Activated CD8-positive, alpha-beta memory T cell treated with anti-CD3 and anti-CD28 coated beads for 36 hours (primary cell): ENCODE measurements at regions not wholly inside any gene's neighbourhood (a gene's known extent, or its start where the extent isn't known, plus 50 kb on each side); places are given as distances from the start of the nearest gene placed in this dataset.
"Not testable (repeated sequence)": the region's sequence is repeated elsewhere in the genome, so short reads cannot be mapped to it uniquely, and the experiment has no call there.

ENCODE experiments used
- CTCF ChIA-PET: fragments of 350-600 bp; sonication (Branson Sonifier 250); formaldehyde crosslinking; loops from one replicate; lab custom pipeline; 2021; ENCODE audit warnings: antibody characterized with exemption; lab: Charles Lee
- POLR2A ChIA-PET: fragments of 350-600 bp; sonication (Branson Sonifier 250); formaldehyde crosslinking; loops from one replicate; lab custom pipeline; 2021; ENCODE audit warnings: antibody characterized with exemption; lab: Charles Lee

DNA sequence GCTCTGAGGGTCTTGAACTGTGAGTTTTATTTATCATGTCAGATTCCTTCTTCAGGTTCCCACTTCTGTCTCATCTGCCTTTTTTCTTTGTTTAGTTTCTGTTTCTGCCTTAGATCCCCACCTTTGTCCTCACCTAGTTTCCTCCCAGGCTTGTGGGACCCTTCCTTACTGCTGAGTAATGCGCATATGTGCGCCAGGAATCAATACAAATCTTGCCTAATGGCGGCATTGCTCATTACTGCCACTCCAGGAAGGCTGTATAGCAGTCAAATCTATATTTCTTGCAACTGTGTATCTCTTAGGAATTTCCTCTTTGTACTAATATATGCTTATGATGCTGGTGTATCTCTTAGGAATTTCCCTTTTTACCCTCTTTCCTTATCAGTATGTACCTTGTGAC, 465.4 kb downstream of the DMRT2 start:
- CTCF ChIA-PET, result no interaction called here
- POLR2A ChIA-PET, result no interaction called here

- POLR2A ChIA-PET, result no interaction called here
- CTCF ChIA-PET, result no interaction called here
These were observed 471.4 kb downstream of the DMRT2 start for GRCh38 chr9:1521547-1521946.

DNA sequence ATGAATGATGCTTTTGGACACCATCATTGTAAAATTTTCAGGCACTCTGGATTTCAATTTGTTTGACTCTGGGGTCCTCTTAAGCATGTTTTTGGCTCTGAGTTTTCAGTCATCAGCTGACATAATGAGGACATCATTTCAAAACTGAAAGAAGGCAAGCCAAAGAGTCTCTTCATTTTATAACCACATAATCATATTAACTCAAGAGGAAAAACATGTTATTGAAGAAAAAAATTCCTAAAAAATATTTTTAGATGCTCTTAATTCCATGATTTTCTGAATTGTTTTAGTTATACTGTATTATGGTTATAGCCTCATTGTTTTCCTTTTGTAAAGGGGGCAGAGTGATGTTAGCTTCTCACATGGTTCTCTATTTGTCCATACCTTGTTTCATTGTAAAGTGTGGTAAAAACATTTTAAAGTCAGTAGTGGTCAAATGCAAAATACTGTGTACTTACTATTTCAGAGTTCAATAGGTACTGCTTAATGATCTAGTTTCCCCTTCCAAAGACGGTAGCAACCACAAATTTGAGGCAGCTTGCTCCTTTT, 472.1 kb downstream of the DMRT2 start:
- POLR2A ChIA-PET, result no interaction called here
- CTCF ChIA-PET, result no interaction called here

- POLR2A ChIA-PET, result interaction anchor here (0.6 kb wide), 1 partner anchor 35 kb away, joined by 9 read pairs; no protein-coding TSS in a partner anchor
- CTCF ChIA-PET, result no interaction called here
These were observed 478.3 kb downstream of the DMRT2 start for GRCh38 chr9:1528456-1528855.

- POLR2A ChIA-PET, result no interaction called here
- CTCF ChIA-PET, result no interaction called here
These were observed 480.5 kb downstream of the DMRT2 start for GRCh38 chr9:1530696-1531095.

DNA sequence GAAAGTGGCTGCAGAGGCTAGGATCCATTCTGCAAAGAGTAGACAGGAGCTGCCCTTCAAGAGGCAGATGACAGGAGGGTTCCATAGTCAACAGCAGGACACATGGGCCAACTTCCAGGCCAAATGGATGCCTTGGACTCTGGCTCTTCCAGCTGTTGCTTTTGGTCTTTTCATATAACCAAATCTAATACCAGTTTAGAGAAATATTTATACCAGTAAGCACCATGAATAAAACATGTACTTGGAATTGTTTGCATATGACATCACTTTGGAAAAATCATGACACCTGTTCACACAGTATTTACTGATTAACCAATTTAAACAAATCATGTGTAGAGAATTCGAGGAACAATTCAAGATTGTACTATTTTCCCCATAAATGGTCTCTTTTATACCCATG, 481.3 kb downstream of the DMRT2 start:
- ChIA-PET POLR2A (no interaction called here), CTCF (no interaction called here)

DNA sequence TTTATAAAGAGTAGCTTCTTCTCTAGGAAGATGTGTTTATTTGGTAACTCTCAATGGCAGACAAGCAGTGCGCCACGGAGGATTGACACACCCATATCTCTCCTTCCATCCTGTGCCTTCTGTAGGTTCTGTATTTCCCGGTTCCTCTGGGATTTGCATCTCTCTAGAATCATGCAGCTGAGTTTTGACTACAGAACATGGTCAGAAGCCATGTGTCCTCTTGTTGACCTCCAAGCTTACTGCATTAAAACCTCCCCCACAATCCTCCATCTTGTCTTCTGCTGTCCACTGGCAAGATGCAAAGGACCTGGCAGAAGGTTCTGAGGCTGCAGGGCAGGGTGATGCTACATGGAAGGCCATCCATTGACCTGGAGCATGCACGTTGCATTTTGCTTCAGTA, 482.0 kb downstream of the DMRT2 start:
- POLR2A ChIA-PET, result no interaction called here
- CTCF ChIA-PET, result no interaction called here

- POLR2A ChIA-PET, result no interaction called here
- CTCF ChIA-PET, result no interaction called here
These were observed 480.1 kb upstream of the SMARCA2 start for GRCh38 chr9:1535051-1535450.

- ChIA-PET POLR2A (no interaction called here), CTCF (no interaction called here)
These were observed 479.5 kb upstream of the SMARCA2 start for GRCh38 chr9:1535599-1535998.

- CTCF ChIA-PET, result no interaction called here
- POLR2A ChIA-PET, result no interaction called here
These were observed 478.5 kb upstream of the SMARCA2 start for GRCh38 chr9:1536522-1537170.

- POLR2A ChIA-PET, result no interaction called here
- CTCF ChIA-PET, result no interaction called here
These were observed 476.8 kb upstream of the SMARCA2 start for GRCh38 chr9:1538301-1538700.

DNA sequence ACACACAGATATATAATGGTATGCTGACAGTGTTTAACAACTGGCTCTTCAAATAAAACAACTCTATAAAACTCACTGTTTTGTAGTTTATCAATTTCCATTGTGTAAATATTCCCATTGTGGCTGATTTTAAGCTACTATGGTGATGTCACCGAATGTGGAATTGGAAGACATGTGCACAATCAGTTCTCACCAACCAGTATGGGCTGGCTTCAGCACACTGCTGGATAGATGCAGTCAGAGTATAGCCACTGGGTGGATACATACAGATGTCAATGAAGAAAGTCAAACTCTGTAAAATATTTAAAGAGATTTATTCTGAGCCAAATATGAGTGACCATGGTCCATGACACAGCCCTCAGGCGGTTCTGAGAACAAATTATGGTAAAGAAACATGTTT, 475.9 kb upstream of the SMARCA2 start:
- CTCF ChIA-PET, result no interaction called here
- POLR2A ChIA-PET, result no interaction called here

- ChIA-PET CTCF (no interaction called here), POLR2A (no interaction called here)
These were observed 464.5 kb upstream of the SMARCA2 start for GRCh38 chr9:1550636-1551035.

DNA sequence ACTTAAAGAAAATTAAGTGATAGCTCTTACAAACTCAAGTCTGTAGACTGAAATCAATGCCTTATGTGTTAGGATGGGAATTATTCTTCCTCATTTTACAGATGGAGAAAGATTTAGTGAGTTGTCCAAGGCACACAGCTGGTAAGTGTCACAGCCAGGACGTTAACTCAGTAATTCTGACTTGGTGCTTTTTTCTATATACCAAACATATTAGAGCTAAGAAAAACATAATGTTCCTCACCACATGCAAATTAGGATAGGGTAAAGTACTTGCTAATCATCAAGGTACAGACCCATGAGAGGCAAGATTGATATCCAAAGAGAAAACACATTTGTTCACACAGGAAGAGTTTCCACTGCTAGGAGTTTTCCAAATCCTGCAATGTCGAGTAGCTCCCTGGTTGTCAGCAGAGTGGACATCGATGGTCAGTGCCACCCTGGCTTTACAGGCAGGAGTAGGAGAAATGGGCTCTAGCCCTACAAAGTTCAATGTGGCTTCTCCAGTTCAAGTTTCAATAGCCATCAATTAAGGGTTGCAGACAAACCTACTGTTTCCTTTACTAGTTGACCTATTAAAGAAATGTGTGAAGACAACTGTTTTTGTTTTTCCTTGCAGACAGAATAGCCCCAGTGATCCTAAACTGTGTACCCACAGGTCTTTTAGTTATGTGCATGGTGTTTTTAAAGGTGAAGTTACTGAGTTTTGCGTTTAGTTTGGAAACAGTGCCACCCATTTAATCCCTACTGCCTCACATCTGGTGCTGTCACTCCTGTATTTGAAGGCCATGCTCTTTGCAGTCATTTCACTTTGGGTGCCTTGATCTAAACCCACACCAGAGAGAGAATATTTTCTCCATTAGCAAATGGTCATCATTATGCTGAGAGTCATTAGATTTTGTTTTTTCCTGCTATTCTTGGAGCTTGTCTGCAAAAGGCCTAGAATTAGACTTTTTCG, 460.8 kb upstream of the SMARCA2 start:
- ChIA-PET CTCF (no interaction called here), POLR2A (no interaction called here)

DNA sequence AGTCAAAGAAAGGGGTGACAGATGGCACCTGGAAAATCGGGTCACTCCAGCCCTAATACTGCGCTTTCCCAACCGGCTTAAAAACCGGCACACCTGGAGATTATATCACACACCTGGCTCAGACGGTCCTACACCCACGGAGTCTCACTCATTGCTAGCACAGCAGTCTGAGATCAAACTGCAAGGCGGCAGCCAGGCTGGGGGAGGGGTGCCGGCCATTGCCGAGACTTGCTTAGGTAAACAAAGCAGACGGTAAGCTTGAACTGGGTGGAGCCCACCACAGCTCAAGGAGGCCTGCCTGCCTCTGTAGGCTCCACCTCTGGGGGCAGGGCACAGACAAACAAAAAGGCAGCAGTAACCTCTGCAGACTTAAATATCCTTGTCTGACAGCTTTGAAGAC, 456.5 kb upstream of the SMARCA2 start:
- CTCF ChIA-PET, POLR2A ChIA-PET: not testable (repeated sequence)

- ChIA-PET CTCF (no interaction called here), POLR2A (no interaction called here)
These were observed 439.2 kb upstream of the SMARCA2 start for GRCh38 chr9:1575939-1576338.

DNA sequence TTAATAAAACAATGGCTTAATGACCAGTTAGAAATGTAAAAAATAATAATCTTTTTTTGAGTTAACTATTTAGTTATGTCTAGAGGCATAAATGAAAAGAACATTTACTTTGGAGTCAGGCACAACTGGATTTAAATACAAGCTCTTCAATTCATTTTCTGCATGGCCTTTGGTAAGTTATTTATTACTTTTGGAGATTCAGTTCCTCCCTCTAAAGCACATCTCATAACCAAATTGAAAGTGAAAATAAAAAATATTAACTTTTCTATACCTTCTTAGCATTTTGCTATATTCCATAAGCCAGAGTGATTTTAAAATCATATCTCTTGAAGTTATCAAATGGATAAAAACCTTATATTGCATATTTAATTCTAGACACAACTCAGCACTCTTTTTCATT, 434.9 kb upstream of the SMARCA2 start:
- CTCF ChIA-PET, result no interaction called here
- POLR2A ChIA-PET, result no interaction called here

- CTCF ChIA-PET, result no interaction called here
- POLR2A ChIA-PET, result no interaction called here
These were observed 433.2 kb upstream of the SMARCA2 start for GRCh38 chr9:1581926-1582325.

GRCh38 chr9:1591310-1591709, 423.8 kb upstream of the SMARCA2 start:
- ChIA-PET CTCF (no interaction called here), POLR2A (no interaction called here)

DNA sequence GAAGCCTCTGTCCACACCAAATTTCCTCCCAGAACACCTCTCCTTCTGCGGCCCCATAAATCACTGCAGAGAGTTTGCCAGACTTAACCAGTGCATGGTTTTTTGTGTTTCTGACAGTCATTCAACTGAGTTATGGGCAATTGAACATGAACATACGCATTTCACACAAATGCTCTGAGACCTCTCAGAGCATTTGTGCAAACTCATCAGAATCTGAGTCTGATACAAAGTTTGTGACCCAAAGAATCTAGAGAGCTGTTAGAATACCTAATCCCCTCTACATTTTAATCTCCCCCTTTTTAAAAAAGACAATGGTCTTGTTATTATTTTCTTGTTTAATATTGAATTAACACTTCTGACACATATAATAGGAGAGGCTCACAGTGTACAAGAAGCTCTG, 416.9 kb upstream of the SMARCA2 start:
- ChIA-PET CTCF (no interaction called here), POLR2A (no interaction called here)

GRCh38 chr9:1599961-1600360, 415.2 kb upstream of the SMARCA2 start:
- POLR2A ChIA-PET, result no interaction called here
- CTCF ChIA-PET, result no interaction called here
